ENCODE measurements at regions not wholly inside any gene's neighbourhood (a gene's known extent, or its start where the extent isn't known, plus 50 kb on each side); places are given as distances from the start of the nearest gene placed in this dataset.

DNA sequence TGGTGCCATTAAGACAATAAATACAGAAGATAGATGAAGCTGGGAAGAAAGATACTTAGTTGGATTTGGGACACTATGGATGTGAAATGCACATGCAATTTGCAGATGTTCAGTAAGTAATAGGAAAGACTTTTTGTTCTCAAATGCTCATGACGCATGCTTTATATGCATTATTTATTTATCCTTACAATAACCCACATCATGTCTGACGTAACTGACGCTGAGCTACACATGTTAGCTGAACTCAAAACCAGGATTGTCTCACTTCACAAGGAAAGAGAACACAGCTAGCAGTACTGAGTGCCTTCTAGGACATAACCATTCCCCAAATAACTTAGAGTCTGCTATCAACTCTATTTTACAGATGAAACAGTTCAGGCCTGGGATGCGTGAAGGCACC lies 463.4 kb downstream of the FGF9 start:
- DNase-seq: no peak
- Histone ChIP-seq H3K9ac (ENCODE audit: extremely low read depth, insufficient read length, low read length) (no peak overlapping the region), H2BK120ac (ENCODE audit: low read depth, low read length, poor library complexity, severe bottlenecking) (no peak overlapping the region), H4K5ac (ENCODE audit: insufficient read length, low read depth, low read length) (no peak overlapping the region), H4K20me1 (ENCODE audit: control insufficient read depth, insufficient read depth, insufficient read length) (no peaks in the 10 kb centered on the region), H3K4me2 (ENCODE audit: insufficient read depth, insufficient read length, low read length) (no peak overlapping the region), H3K23ac (ENCODE audit: insufficient read length, low read depth, low read length) (no peak overlapping the region), H4K91ac (ENCODE audit: insufficient read length, low read depth, low read length) (no peak overlapping the region), H3K27me3 (ENCODE audit: insufficient read depth, low read length) (no peaks in the 10 kb centered on the region), H2BK12ac (ENCODE audit: insufficient read length, low read depth, low read length) (no peak overlapping the region), H2BK15ac (ENCODE audit: low read depth, low read length) (no peak overlapping the region), H2BK5ac (ENCODE audit: insufficient read length, low read length) (no peak overlapping the region), H3T11ph (ENCODE audit: low read length) (no peak overlapping the region), H3K14ac (ENCODE audit: insufficient read depth, low read length) (no peak overlapping the region), H3K9me3 (ENCODE audit: control insufficient read depth, low read depth, low read length) (no peaks in the 10 kb centered on the region), H2AFZ (ENCODE audit: low read length) (no peak overlapping the region), H3K56ac (ENCODE audit: insufficient read length, low read depth, low read length) (no peak overlapping the region), H3K27ac (ENCODE audit: insufficient read length, low read depth, low read length) (no peak overlapping the region), H3K79me1 (ENCODE audit: insufficient read depth, low read depth, low read length, poor library complexity, severe bottlenecking) (no peaks in the 10 kb centered on the region), H2AK5ac (ENCODE audit: insufficient read length, low read length) (no peak overlapping the region), H2BK20ac (ENCODE audit: low read depth, low read length, poor library complexity, severe bottlenecking) (no peak overlapping the region), H3K23me2 (ENCODE audit: insufficient read length, low read depth, low read length, poor library complexity, severe bottlenecking) (no peaks in the 10 kb centered on the region), H3K4me1 (ENCODE audit: insufficient read depth, low read length) (no peaks in the 10 kb centered on the region; the same call in 1 of the 2 replicates), H3K79me2 (ENCODE audit: insufficient read depth, low read length) (no peaks in the 10 kb centered on the region), H3K18ac (ENCODE audit: insufficient read length, low read depth, low read length) (no peak overlapping the region), H3K4ac (ENCODE audit: low read depth, low read length) (no peak overlapping the region), H4K8ac (replicated peaks; ENCODE audit: insufficient read length, low read depth, low read length) (no peak overlapping the region)
- no peak overlapping the region for H3K4me3 Mint-ChIP-seq
- H3K9me3 Mint-ChIP-seq: no peaks in the 10 kb centered on the region
- TF ChIP-seq, protein P1, sequence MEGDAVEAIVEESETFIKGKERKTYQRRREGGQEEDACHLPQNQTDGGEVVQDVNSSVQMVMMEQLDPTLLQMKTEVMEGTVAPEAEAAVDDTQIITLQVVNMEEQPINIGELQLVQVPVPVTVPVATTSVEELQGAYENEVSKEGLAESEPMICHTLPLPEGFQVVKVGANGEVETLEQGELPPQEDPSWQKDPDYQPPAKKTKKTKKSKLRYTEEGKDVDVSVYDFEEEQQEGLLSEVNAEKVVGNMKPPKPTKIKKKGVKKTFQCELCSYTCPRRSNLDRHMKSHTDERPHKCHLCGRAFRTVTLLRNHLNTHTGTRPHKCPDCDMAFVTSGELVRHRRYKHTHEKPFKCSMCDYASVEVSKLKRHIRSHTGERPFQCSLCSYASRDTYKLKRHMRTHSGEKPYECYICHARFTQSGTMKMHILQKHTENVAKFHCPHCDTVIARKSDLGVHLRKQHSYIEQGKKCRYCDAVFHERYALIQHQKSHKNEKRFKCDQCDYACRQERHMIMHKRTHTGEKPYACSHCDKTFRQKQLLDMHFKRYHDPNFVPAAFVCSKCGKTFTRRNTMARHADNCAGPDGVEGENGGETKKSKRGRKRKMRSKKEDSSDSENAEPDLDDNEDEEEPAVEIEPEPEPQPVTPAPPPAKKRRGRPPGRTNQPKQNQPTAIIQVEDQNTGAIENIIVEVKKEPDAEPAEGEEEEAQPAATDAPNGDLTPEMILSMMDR (conservative IDR thresholded peaks at IDR 0.05): no peak
- H3K27ac Mint-ChIP-seq: no peak overlapping the region
- peaks cover 3% of the 10 kb centered on the region in 2 experiments; a peak in 2 of 4 replicates for H3K4me1 Mint-ChIP-seq
- H3K27me3 Mint-ChIP-seq (ENCODE audit: low read depth): no peaks in the 10 kb centered on the region; the same call in none of the 2 replicates
- WGBS (ENCODE audit: extremely low coverage, insufficient read length, low lambda C conversion rate): no CpG with 5 or more reads among the region's 4 CpGs
- no peaks in the 10 kb centered on the region for H3K36me3 Mint-ChIP-seq (ENCODE audit: insufficient read depth in 1 of 3, low read depth in 3 of 3)
